Ecto neural progenitor cell (in vitro differentiated cells): ENCODE measurements at regions not wholly inside any gene's neighbourhood (a gene's known extent, or its start where the extent isn't known, plus 50 kb on each side); places are given as distances from the start of the nearest gene placed in this dataset.

ENCODE experiments used
- DNase-seq: peaks from one replicate; pipeline ENCODE4 v3.0.0-alpha.2; 2018; ENCODE audit warnings: low spot score

- no peak for DNase-seq
These were observed 86.3 kb downstream of the HS3ST1 start for GRCh38 chr4:11342401-11342800.

DNA sequence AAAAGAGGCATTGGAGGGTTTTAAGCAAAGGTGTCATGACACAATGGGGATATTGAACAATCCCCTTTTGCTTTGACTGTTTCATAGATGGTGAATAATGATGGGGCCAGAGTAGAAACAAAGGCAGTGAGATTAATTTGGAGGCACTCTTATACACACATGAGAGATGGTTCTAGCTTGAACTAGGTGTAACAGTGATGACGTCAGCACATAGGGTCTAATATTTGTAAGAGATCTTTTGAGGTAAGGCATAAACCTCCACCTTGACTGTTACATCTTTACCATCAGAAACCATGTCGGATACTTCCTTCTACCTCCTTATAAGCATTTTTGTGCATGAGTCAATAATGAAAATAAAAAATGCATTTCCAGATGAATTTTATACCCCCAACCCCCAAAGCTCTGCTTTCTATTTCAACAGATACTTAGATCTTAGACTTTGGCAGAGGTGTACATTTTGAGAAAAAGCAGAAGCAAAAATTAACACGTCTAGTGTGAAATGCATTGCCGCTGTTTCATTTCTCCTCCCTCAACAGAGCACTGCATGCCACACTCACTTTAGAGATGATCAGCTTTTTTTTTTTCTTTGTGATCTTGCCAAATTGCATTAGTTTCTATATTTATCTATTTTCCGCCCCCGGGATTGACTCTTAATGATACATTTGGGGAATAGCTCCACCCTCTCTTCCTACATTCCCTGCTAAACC lies 87.2 kb downstream of the HS3ST1 start:
- no peak for DNase-seq

GRCh38 chr4:11338956-11339782 lies 89.5 kb downstream of the HS3ST1 start:
- no peak for DNase-seq

DNA sequence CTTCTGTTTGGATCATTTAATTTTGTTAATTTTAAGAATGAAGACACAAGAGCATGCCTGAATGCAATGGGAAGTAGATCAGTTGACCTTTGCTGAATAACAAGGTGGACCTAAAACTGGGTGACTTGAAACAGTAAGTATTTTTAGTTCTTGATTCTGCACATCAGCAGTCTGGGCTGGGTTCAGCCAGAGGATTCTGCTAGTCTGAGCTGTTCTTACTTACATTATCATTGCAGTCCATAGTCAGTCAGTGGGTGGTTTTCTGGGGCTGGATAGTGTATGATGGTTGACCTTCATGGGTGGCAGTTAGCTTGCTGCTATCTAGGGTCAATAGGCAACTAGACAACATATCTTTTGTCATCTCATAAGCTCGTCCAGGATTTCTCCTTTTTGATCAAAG lies 91.4 kb downstream of the HS3ST1 start:
- no peak for DNase-seq

DNA sequence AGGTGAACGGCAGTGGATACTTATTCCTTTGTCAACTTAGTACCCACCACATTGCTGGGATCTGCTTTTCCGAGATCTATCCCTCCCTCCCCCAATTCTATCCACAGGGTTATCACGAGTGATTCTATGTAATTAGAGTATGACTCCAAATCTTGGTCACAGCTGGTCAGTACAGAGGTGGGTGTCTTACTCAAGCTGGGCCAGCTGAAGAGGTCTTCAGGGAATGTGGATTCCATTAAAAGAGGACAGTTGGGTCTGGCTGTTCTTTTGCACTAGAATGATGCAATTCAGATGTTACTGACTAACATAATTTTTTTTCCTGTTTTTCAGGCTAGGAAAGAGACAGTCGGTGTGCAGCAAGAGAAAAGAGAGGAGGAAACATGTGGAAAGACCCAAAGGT lies 92.3 kb downstream of the HS3ST1 start:
- no peak for DNase-seq

GRCh38 chr4:11334887-11335286 lies 93.8 kb downstream of the HS3ST1 start:
- no peak for DNase-seq

GRCh38 chr4:11328401-11328800 lies 100.3 kb downstream of the HS3ST1 start:
- no peak for DNase-seq

DNA sequence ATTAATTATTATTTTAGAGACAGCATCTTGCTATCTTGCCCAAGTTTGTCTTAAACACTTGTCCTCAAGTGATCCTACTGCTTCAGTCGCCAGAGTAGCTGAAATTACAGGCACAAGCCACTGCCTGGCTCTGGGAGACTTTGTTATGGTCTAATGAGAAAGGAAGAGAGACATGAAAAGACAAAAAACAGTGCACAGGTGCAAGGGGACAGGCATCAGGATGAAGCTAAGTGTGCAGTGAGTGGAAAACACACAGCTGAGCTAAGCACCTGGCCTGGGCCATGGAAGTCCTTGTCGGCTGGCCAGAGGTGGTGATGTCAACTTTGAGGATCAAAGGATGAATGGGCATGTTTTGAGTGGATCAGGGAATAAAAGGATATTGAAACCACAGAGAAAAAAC lies 102.7 kb downstream of the HS3ST1 start:
- no peak for DNase-seq

GRCh38 chr4:11323771-11324170 lies 104.9 kb downstream of the HS3ST1 start:
- no peak for DNase-seq

GRCh38 chr4:11313157-11313943 lies 115.3 kb downstream of the HS3ST1 start:
- DNase-seq = no peak

DNA sequence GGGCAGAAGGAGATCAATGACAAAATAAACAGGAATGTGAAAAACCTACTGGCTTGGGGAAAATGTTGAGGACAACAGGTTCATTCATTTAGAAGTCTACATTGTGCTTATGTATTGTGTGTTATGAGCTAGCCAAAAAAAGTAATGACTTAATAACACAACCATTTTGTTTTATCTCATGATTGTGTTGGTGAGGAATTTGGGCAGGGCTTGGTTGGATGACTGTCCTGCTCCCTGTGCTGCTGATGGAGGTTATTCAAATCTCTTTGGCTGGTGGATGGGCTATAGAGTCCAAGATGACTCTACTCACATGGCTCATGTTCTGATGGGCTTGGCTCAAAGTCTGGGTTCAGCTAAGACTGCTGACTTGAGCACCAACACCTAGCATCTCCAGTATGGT lies 116.3 kb downstream of the HS3ST1 start:
- DNase-seq = no peak

DNA sequence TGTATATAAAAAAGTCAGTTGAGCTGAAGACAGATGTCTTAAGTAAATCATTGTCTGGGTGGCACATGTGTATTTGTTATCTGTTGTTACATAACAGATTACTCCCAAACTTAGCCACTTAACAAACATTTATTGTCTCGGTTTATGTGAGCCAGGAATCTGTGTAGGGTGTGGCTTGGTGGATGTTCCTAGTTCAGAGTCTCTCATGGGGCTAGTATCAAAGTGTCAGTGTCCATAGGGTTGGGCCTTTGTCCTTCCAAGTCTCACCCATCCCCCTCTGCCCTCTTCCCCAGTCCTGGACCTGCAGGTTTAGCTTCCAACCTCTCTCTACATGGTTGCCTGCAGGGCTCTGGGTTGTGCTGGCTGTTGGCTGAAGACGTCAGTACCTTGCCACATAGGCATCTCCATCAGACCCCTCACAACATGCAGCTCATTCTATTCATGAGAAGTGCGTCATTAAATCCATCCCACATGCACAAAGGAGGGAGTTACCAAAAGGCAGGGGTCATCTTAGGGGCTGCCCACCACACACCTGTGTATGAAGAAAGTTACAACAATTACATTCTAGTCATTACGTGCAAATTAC lies 127.5 kb downstream of the HS3ST1 start:
- DNase-seq = no peak

DNA sequence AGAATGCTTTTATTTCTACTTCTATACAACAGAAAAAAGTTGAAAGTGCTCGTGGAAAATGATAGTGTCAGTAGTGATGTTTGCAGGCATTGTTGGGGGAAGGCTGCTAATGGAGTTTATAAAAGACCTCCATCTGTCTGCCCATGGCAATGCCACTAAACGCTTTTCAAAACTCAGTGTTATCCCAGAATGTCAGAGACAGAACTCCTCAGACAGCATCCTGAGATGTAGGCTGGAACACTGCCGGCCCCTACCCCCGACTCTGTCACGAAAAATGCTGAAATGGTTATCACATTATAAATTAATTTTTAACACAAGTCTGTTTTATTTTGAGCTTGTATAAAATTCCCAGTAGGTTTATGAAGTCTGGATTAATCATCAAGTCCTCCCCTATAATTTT lies 128.9 kb downstream of the HS3ST1 start:
- no peak for DNase-seq

DNA sequence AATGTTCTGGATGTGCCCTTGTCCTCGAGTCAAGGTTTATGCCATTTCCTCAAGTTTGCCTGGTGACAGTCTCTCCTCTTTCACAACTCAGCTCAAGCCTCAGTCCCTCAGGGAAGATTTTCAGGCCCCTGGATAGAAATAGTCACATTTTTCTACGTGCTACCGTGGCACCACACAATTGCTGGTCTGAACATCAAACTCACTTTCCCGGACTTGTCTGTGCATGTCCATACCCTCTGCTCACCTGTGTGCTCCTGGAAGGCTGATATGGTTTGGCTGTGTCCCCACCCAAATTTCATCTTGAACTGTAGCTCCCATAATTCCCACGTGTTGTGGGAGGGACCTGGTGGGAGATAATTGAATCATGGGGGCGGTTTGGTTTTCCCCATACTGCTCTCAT lies 129.7 kb downstream of the HS3ST1 start:
- DNase-seq = no peak

DNA sequence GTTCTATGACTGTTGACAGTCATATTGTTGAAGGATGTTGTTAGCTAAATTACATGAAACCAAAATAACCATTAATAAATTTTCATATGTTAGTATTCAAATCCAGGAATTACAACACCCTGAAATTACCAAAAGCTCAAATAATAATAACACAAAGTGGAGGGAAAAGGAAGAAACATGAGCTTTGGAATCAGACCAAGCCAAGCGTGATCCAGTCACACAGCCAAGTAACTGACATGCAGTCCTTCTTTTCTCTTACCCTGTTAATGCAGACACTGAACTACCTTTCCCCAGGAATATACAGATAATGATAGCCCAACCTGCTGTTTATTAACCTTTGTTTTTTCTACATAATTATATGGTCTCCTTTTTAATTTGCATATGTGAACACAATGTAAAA lies 130.2 kb downstream of the HS3ST1 start:
- DNase-seq = no peak

GRCh38 chr4:11297627-11298026 lies 131.1 kb downstream of the HS3ST1 start:
- no peak for DNase-seq

- DNase-seq = no peak
These were observed 131.5 kb downstream of the HS3ST1 start for GRCh38 chr4:11297201-11297600.

DNA sequence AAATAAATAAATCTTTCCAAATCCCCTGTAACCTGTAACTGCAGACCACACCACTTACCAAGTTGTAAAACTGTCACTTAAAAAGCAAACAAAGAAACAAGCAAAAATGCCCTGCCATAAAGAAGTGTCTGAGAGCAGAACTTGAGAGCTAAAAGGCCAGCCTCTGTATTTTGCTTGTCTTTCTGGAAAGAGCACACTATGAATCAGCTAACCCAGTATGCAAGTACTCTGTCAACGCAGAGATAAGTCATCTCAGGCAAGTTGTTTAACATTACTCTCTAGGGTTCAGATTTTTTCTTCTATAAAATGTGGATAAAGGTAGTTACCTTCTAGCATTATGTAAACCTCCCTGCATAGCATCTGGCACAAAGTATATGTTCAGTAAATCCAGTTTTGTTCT lies 134.8 kb downstream of the HS3ST1 start:
- no peak for DNase-seq

DNA sequence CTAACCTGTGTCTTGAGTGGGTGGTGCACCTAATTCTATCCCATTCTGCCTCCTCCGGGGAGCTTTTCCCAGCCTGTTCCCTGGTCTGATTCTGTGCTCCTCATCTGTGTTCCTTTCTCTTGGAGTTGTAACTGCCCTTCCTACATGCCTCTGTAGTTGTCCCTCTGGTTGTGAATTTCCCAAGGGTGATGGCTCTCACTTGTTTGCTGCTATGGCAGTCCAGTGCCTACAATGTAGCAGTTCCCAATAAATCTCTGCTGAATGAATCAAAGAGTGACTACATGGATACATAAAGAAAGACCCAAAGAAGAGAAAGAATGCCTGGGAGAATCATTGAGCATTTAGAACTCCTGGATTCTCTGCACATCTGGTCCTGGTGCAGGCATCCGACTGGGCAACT lies 141.6 kb downstream of the HS3ST1 start:
- DNase-seq = no peak

DNA sequence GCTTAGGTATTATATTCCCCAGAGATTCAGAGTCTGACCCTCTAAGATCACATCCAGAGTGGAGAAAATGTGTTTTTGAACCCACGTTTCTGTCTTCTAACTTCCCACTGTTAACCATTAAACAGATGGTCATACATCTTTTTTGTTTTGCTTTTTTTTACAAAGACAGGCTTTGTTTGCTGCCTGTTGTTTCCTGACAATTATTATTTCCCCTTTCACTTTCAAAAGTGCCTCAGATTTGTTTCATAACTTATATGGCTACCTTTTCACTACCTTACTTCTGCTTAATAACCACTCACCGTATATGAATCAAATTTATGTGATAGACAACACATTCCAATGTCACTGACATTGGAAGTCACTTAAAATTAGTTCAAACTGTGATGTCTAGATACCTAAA lies 142.2 kb downstream of the HS3ST1 start:
- no peak for DNase-seq

- no peak for DNase-seq
These were observed 147.0 kb downstream of the HS3ST1 start for GRCh38 chr4:11281720-11282119.

- no peak for DNase-seq
These were observed 157.4 kb downstream of the HS3ST1 start for GRCh38 chr4:11271263-11271662.

DNA sequence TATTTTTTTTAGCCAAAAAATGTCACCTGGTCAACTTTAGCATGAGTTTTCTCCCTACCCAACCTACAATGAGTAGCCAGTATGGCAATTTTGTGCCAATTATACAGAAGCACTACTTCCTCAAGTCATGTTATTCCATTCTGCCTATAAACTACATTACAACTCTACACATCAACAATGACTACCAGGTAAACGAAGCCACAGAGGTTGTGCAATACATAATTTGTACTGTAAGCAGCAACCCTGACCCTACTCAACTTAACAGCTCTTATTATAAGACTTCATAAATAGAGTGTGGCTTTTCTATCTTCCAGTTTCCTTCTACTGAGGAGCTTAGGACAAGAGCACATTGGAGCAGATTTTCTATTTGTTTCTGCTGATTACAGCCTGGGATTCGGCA lies 160.5 kb downstream of the HS3ST1 start:
- DNase-seq = no peak
